ENCODE measurements at regions not wholly inside any gene's neighbourhood (a gene's known extent, or its start where the extent isn't known, plus 50 kb on each side); places are given as distances from the start of the nearest gene placed in this dataset.

- Histone ChIP-seq H3K79me2 (ENCODE audit: insufficient read depth, low read length) (no peaks in the 10 kb centered on the region), H3K4me3 (ENCODE audit: insufficient read depth, low read depth, low read length) (no peak overlapping the region), H3K36me3 (ENCODE audit: insufficient read depth, low read length) (no peaks in the 10 kb centered on the region), H3K27ac (ENCODE audit: low read depth, low read length) (no peak overlapping the region), H3K4me2 (ENCODE audit: low read length) (no peak overlapping the region), H3K27me3 (ENCODE audit: insufficient read depth, low read length) (no peaks in the 10 kb centered on the region), H4K20me1 (ENCODE audit: insufficient read depth, low read length) (no peaks in the 10 kb centered on the region), H2AFZ (ENCODE audit: low read depth, low read length) (no peak overlapping the region), H3K9ac (ENCODE audit: low read length) (no peak overlapping the region), H3K9me3 (ENCODE audit: insufficient read depth, low read depth, low read length) (peaks cover 2% of the 10 kb centered on the region), H3K4me1 (ENCODE audit: insufficient read depth, low read length) (no peaks in the 10 kb centered on the region)
- H3K27ac Mint-ChIP-seq (ENCODE audit: unreplicated experiment) = no peak overlapping the region
- no peak for FAIRE-seq
- no peak for DNase-seq (ENCODE audit: low read depth)
- no peaks in the 10 kb centered on the region for H3K36me3 Mint-ChIP-seq (ENCODE audit: low read depth, unreplicated experiment)
- no peaks in the 10 kb centered on the region for H3K4me1 Mint-ChIP-seq (ENCODE audit: low read depth, unreplicated experiment)
- H3K4me3 Mint-ChIP-seq (ENCODE audit: unreplicated experiment) = no peak overlapping the region
- H3K9me3 Mint-ChIP-seq (ENCODE audit: unreplicated experiment) = no peaks in the 10 kb centered on the region
- TF ChIP-seq CTCF (IDR thresholded peaks at IDR 0.05; ENCODE audit: insufficient read depth, low read depth, low read length) (no peak), EZH2 (IDR thresholded peaks at IDR 0.05; ENCODE audit: insufficient read depth, low read length) (no peak)
- H3K27me3 Mint-ChIP-seq (ENCODE audit: low read depth, unreplicated experiment) = peaks cover 2% of the 10 kb centered on the region
These were observed 219.7 kb upstream of the FERD3L start for GRCh38 chr7:19364950-19365349.

DNA sequence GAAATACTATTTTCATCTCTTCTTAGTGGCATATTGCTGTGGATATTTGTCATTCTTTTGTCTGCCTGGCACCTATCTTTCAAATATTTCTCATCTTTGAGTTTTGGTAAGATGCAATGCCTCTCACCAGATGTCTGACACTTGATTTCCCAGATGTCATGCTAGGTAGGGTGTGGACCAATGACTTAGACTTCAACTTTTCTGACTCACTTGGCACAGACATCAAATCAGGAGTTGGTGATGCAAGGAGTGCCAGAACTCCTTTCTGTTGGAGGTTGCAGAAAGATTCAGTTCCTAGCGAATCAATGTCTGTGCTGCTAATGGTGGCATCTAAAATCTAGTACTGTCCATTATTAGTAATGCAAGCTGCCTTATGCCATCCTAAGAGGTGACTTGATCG, 216.9 kb upstream of the FERD3L start:
- no peaks in the 10 kb centered on the region for H3K4me1 ChIP-seq (ENCODE audit: insufficient read depth, low read length)
- H3K9me3 ChIP-seq (ENCODE audit: insufficient read depth, low read depth, low read length) = no peaks in the 10 kb centered on the region
- DNase-seq (ENCODE audit: low read depth) (peak; percentile 36), FAIRE-seq (no peak)
- H3K27ac Mint-ChIP-seq (ENCODE audit: unreplicated experiment) = no peak overlapping the region
- H3K4me1 Mint-ChIP-seq (ENCODE audit: low read depth, unreplicated experiment) = no peaks in the 10 kb centered on the region
- H3K36me3 Mint-ChIP-seq (ENCODE audit: low read depth, unreplicated experiment) = no peaks in the 10 kb centered on the region
- no peak overlapping the region for H3K4me2 ChIP-seq (ENCODE audit: low read length)
- no peak overlapping the region for H3K4me3 Mint-ChIP-seq (ENCODE audit: unreplicated experiment)
- no peak overlapping the region for H3K27ac ChIP-seq (ENCODE audit: low read depth, low read length)
- no peak overlapping the region for H2AFZ ChIP-seq (ENCODE audit: low read depth, low read length)
- no peaks in the 10 kb centered on the region for H3K36me3 ChIP-seq (ENCODE audit: insufficient read depth, low read length)
- no peak overlapping the region for H3K9ac ChIP-seq (ENCODE audit: low read length)
- no peaks in the 10 kb centered on the region for H3K9me3 Mint-ChIP-seq (ENCODE audit: unreplicated experiment)
- no peaks in the 10 kb centered on the region for H3K79me2 ChIP-seq (ENCODE audit: insufficient read depth, low read length)
- H3K27me3 Mint-ChIP-seq (ENCODE audit: low read depth, unreplicated experiment) = no peaks in the 10 kb centered on the region
- TF ChIP-seq CTCF (IDR thresholded peaks at IDR 0.05; ENCODE audit: insufficient read depth, low read depth, low read length) (no peak), EZH2 (IDR thresholded peaks at IDR 0.05; ENCODE audit: insufficient read depth, low read length) (no peak)
- no peaks in the 10 kb centered on the region for H4K20me1 ChIP-seq (ENCODE audit: insufficient read depth, low read length)
- no peaks in the 10 kb centered on the region for H3K27me3 ChIP-seq (ENCODE audit: insufficient read depth, low read length)
- no peak overlapping the region for H3K4me3 ChIP-seq (ENCODE audit: insufficient read depth, low read depth, low read length)

- Mint-ChIP-seq H3K4me3 (ENCODE audit: unreplicated experiment) (no peak overlapping the region), H3K27ac (ENCODE audit: unreplicated experiment) (peak overlapping the region; percentile 84), H3K9me3 (ENCODE audit: unreplicated experiment) (no peaks in the 10 kb centered on the region), H3K36me3 (ENCODE audit: low read depth, unreplicated experiment) (peaks cover 2% of the 10 kb centered on the region), H3K4me1 (ENCODE audit: low read depth, unreplicated experiment) (peaks cover 23% of the 10 kb centered on the region), H3K27me3 (ENCODE audit: low read depth, unreplicated experiment) (no peaks in the 10 kb centered on the region)
- Histone ChIP-seq H3K4me2 (ENCODE audit: low read length) (no peak overlapping the region), H2AFZ (ENCODE audit: low read depth, low read length) (no peak overlapping the region), H3K9me3 (ENCODE audit: insufficient read depth, low read depth, low read length) (no peaks in the 10 kb centered on the region), H3K36me3 (ENCODE audit: insufficient read depth, low read length) (no peaks in the 10 kb centered on the region), H3K27ac (ENCODE audit: low read depth, low read length) (no peak overlapping the region), H3K27me3 (ENCODE audit: insufficient read depth, low read length) (no peaks in the 10 kb centered on the region), H3K4me1 (ENCODE audit: insufficient read depth, low read length) (no peaks in the 10 kb centered on the region), H4K20me1 (ENCODE audit: insufficient read depth, low read length) (no peaks in the 10 kb centered on the region), H3K9ac (ENCODE audit: low read length) (no peak overlapping the region), H3K79me2 (ENCODE audit: insufficient read depth, low read length) (no peaks in the 10 kb centered on the region), H3K4me3 (ENCODE audit: insufficient read depth, low read depth, low read length) (no peak overlapping the region)
- no peak for TF ChIP-seq CTCF (IDR thresholded peaks at IDR 0.05; ENCODE audit: insufficient read depth, low read depth, low read length)
- no peak for TF ChIP-seq EZH2 (IDR thresholded peaks at IDR 0.05; ENCODE audit: insufficient read depth, low read length)
- FAIRE-seq = no peak
- peak; percentile 14 for DNase-seq (ENCODE audit: low read depth)
These were observed 208.0 kb upstream of the FERD3L start for GRCh38 chr7:19353180-19353579.
